Activated CD8-positive, alpha-beta memory T cell treated with anti-CD3 and anti-CD28 coated beads, Interleukin-2, amount 10 ng/mL, durations not matched to agents 7 days and 5 days (primary cell): ENCODE measurements at regions not wholly inside any gene's neighbourhood (a gene's known extent, or its start where the extent isn't known, plus 50 kb on each side); places are given as distances from the start of the nearest gene placed in this dataset.

Experiments
- ATAC-seq: fragments of 150-1000 bp; cut with Tn5 transposase; one replicate; pipeline ENCODE4 v1.10.0; 2021; ENCODE audit warnings: moderate library complexity
- CTCF ChIA-PET: fragments of 350-600 bp; sonication (Branson Sonifier 250); formaldehyde crosslinking; loops from one replicate; lab custom pipeline; 2021; ENCODE audit warnings: antibody characterized with exemption; lab: Charles Lee
- DNase-seq: peaks from one replicate; pipeline ENCODE4 v3.0.0-alpha.2; 2020
- H3K27ac Mint-ChIP-seq: one replicate; pipeline ENCODE4 v1.8.0; 2021; ENCODE audit warnings: mild to moderate bottlenecking, mixed read lengths
- H3K27me3 Mint-ChIP-seq: one replicate; pipeline ENCODE4 v1.8.0; 2021; ENCODE audit warnings: mixed read lengths
- H3K36me3 Mint-ChIP-seq: one replicate; pipeline ENCODE4 v1.8.0; 2021; ENCODE audit warnings: mild to moderate bottlenecking, mixed read lengths
- H3K4me1 Mint-ChIP-seq: one replicate; pipeline ENCODE4 v1.8.0; 2021; ENCODE audit warnings: mixed read lengths
- H3K4me3 Mint-ChIP-seq: one replicate; pipeline ENCODE4 v1.8.0; 2021; ENCODE audit warnings: mild to moderate bottlenecking, moderate library complexity, mixed read lengths
- H3K9me3 Mint-ChIP-seq: one replicate; pipeline ENCODE4 v1.8.0; 2022; ENCODE audit warnings: low read depth, mixed read lengths

- H3K27me3 Mint-ChIP-seq = no peaks in the 10 kb centered on the region
- no peaks in the 10 kb centered on the region for H3K4me1 Mint-ChIP-seq
Observed at GRCh38 chr9:105073147-105073546, 145.2 kb upstream of the ABCA1 start.

GRCh38 chr9:105074491-105074890 lies 146.5 kb upstream of the ABCA1 start:
- DNase-seq (no peak), ATAC-seq (no peak)
- H3K27me3 Mint-ChIP-seq = no peaks in the 10 kb centered on the region
- CTCF ChIA-PET = no interaction called here
- H3K4me1 Mint-ChIP-seq = no peaks in the 10 kb centered on the region
- H3K9me3 Mint-ChIP-seq = no peaks in the 10 kb centered on the region
- H3K36me3 Mint-ChIP-seq = no peaks in the 10 kb centered on the region
- H3K4me3 Mint-ChIP-seq = no peak overlapping the region
- no peak overlapping the region for H3K27ac Mint-ChIP-seq

More at GRCh38 chr9:105073147-105073546, 145.2 kb upstream of the ABCA1 start:
- Mint-ChIP-seq H3K4me3 (no peak overlapping the region), H3K36me3 (no peaks in the 10 kb centered on the region), H3K27ac (no peak overlapping the region), H3K9me3 (no peaks in the 10 kb centered on the region)
- ATAC-seq (no peak), DNase-seq (no peak)
- CTCF ChIA-PET = no interaction called here

GRCh38 chr9:105076729-105077128 lies 148.8 kb upstream of the ABCA1 start:
- no peaks in the 10 kb centered on the region for H3K36me3 Mint-ChIP-seq

GRCh38 chr9:105079457-105079856 lies 151.5 kb upstream of the ABCA1 start:
- ATAC-seq (no peak), DNase-seq (no peak)
- no peaks in the 10 kb centered on the region for H3K36me3 Mint-ChIP-seq
- H3K4me3 Mint-ChIP-seq = no peak overlapping the region
- H3K27ac Mint-ChIP-seq = no peak overlapping the region
- H3K27me3 Mint-ChIP-seq = no peaks in the 10 kb centered on the region
- CTCF ChIA-PET = no interaction called here
- no peaks in the 10 kb centered on the region for H3K4me1 Mint-ChIP-seq
- no peaks in the 10 kb centered on the region for H3K9me3 Mint-ChIP-seq

More at GRCh38 chr9:105076729-105077128, 148.8 kb upstream of the ABCA1 start:
- Mint-ChIP-seq H3K4me3 (no peak overlapping the region), H3K27me3 (no peaks in the 10 kb centered on the region), H3K4me1 (no peaks in the 10 kb centered on the region), H3K27ac (no peak overlapping the region), H3K9me3 (no peaks in the 10 kb centered on the region)
- no peak for ATAC-seq
- CTCF ChIA-PET = no interaction called here
- no peak for DNase-seq

DNA sequence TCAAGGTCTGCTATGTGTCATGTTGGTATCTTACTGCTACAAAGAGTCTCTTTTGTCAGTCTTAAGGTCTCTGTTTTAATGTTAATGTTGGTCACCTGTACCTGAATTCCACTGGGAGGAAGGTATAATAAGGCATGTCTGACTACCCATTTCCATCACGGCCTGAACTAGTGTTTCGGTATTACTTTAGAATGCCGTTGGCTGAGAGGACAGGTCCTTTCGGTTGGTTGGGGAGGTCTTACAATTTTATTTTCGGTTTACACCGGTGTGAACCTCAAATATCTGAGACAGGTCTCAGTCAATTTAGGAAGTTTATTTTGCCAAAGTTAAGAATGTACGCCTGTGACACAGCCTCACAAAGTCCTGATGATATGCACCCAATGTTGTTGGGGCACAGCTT lies 154.9 kb upstream of the ABCA1 start:
- Mint-ChIP-seq H3K27me3 (peaks cover 3% of the 10 kb centered on the region), H3K4me3 (no peak overlapping the region), H3K27ac (no peak overlapping the region), H3K9me3 (no peaks in the 10 kb centered on the region), H3K4me1 (no peaks in the 10 kb centered on the region), H3K36me3 (no peaks in the 10 kb centered on the region)
- CTCF ChIA-PET = no interaction called here
- ATAC-seq (no peak), DNase-seq (no peak)

GRCh38 chr9:105083256-105083655 lies 155.3 kb upstream of the ABCA1 start:
- no peak for DNase-seq
- no peaks in the 10 kb centered on the region for H3K36me3 Mint-ChIP-seq
- H3K27me3 Mint-ChIP-seq = peaks cover 3% of the 10 kb centered on the region
- H3K4me3 Mint-ChIP-seq = no peak overlapping the region
- CTCF ChIA-PET = no interaction called here
- H3K27ac Mint-ChIP-seq = no peak overlapping the region
- H3K4me1 Mint-ChIP-seq = no peaks in the 10 kb centered on the region
- no peak for ATAC-seq
- no peaks in the 10 kb centered on the region for H3K9me3 Mint-ChIP-seq

DNA sequence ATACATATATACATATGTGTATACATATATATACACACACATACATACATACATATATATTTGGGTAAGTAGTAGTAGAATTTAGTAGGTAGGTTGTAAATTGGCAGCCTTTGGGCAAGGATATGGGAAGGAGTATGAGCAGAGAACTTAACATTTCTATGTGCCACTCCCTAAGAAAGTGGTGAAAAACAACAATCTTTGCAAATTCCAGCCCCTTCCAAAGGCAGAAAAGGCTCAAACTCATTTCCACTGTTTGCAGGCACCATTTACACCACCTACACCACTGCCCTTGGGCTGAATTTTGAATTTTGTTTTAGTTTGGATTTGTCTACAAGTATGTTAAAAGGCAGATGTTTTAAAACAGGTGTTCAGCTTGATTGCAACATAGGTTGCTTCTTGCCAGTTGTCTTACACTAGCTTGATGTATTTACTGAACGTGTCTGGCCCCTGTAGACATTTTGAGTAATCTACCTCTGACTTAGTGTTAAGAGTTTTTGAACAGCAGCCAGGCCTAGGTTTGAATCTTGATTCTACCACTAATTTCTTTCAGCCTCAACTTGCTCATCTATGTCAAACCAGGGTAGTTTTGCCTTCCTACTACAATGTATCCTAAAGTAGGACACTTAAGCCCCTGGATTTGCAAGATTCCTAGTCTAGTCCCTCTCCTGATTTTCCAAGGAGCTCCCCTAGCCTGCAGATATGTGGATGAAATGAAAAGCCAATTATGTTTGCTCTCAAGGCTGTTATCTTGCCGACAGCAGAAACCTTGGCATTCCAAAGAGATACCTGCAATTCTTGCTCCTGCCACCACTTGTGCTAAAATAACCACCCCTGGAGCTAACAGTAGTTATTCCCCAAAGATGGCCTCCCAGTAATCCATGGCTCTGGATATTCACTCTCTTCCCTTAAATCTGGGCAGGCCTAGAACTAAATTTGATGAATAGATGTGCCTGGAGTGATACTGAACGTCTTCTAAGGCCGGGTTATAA lies 156.2 kb upstream of the SLC44A1 start:
- ATAC-seq = no peak
- H3K27me3 Mint-ChIP-seq = peaks cover 6% of the 10 kb centered on the region
- DNase-seq = no peak
- no peak overlapping the region for H3K27ac Mint-ChIP-seq
- no peaks in the 10 kb centered on the region for H3K9me3 Mint-ChIP-seq
- H3K4me1 Mint-ChIP-seq = no peaks in the 10 kb centered on the region
- no peaks in the 10 kb centered on the region for H3K36me3 Mint-ChIP-seq
- no peak overlapping the region for H3K4me3 Mint-ChIP-seq
- CTCF ChIA-PET = no interaction called here

DNA sequence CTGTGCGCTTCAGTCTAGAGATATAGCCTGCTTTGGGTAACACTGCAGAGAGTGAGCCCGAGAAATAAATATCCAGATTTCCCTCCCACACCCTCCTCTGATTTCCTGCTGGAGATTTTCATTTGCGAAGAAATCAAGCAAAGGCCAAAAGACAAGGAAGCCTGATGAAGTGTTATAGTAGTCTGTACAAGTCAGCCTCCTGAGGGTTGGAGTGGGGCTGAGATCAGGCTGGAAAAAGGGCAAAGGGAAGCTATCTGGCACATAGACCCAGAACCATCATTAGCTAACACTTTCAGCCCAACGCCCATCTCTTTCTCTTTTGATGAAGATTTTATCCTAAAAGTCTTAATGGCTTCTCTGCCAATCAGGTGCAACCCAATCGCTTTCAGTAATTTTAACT lies 154.6 kb upstream of the SLC44A1 start:
- Mint-ChIP-seq H3K27me3 (peaks cover 6% of the 10 kb centered on the region), H3K36me3 (no peaks in the 10 kb centered on the region), H3K4me3 (no peak overlapping the region), H3K9me3 (no peaks in the 10 kb centered on the region), H3K27ac (no peak overlapping the region), H3K4me1 (no peaks in the 10 kb centered on the region)
- ATAC-seq = no peak
- DNase-seq = no peak
- CTCF ChIA-PET = no interaction called here

- H3K4me1 Mint-ChIP-seq = no peaks in the 10 kb centered on the region
- no peak overlapping the region for H3K4me3 Mint-ChIP-seq
- no peaks in the 10 kb centered on the region for H3K9me3 Mint-ChIP-seq
- ATAC-seq (no peak), DNase-seq (no peak)
- H3K36me3 Mint-ChIP-seq = no peaks in the 10 kb centered on the region
- no peak overlapping the region for H3K27ac Mint-ChIP-seq
- CTCF ChIA-PET = no interaction called here
- H3K27me3 Mint-ChIP-seq = peaks cover 2% of the 10 kb centered on the region
Observed at GRCh38 chr9:105091004-105091640, 153.3 kb upstream of the SLC44A1 start.

- H3K27ac Mint-ChIP-seq = no peak overlapping the region
- no peaks in the 10 kb centered on the region for H3K36me3 Mint-ChIP-seq
- H3K27me3 Mint-ChIP-seq = peaks cover 2% of the 10 kb centered on the region
- H3K4me1 Mint-ChIP-seq = no peaks in the 10 kb centered on the region
- H3K9me3 Mint-ChIP-seq = no peaks in the 10 kb centered on the region
- H3K4me3 Mint-ChIP-seq = no peak overlapping the region
- DNase-seq (no peak), ATAC-seq (no peak)
- CTCF ChIA-PET = no interaction called here
Observed at GRCh38 chr9:105093685-105094084, 150.8 kb upstream of the SLC44A1 start.

GRCh38 chr9:105098370-105098769 lies 146.1 kb upstream of the SLC44A1 start:
- H3K27ac Mint-ChIP-seq = no peak overlapping the region
- DNase-seq (no peak), ATAC-seq (no peak)
- H3K4me3 Mint-ChIP-seq = no peak overlapping the region
- no peaks in the 10 kb centered on the region for H3K36me3 Mint-ChIP-seq
- no peaks in the 10 kb centered on the region for H3K4me1 Mint-ChIP-seq
- H3K27me3 Mint-ChIP-seq = no peaks in the 10 kb centered on the region
- CTCF ChIA-PET = no interaction called here
- H3K9me3 Mint-ChIP-seq = no peaks in the 10 kb centered on the region

DNA sequence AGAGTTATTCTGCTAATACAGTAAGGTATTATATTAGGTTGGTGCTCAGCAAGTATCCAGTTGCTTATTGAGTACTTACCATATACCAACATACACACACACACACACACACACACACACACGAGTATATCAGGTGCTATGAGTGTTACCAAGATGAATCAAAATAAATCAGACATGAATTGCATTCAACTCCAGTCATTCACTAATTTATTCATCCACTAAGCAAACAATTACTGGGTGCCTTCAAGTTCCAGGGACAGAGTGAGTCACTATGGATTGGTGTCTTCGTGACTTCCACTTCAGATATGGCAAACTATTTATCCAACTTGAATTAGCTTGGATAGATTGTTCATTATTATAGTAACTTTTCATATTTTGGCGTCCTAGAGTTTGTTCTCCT lies 140.7 kb upstream of the SLC44A1 start:
- no peaks in the 10 kb centered on the region for H3K4me1 Mint-ChIP-seq
- no peak for ATAC-seq
- no peaks in the 10 kb centered on the region for H3K9me3 Mint-ChIP-seq
- no peak overlapping the region for H3K27ac Mint-ChIP-seq
- no peak for DNase-seq
- H3K27me3 Mint-ChIP-seq = peaks cover 6% of the 10 kb centered on the region
- H3K36me3 Mint-ChIP-seq = no peaks in the 10 kb centered on the region
- H3K4me3 Mint-ChIP-seq = no peak overlapping the region
- CTCF ChIA-PET = no interaction called here

DNA sequence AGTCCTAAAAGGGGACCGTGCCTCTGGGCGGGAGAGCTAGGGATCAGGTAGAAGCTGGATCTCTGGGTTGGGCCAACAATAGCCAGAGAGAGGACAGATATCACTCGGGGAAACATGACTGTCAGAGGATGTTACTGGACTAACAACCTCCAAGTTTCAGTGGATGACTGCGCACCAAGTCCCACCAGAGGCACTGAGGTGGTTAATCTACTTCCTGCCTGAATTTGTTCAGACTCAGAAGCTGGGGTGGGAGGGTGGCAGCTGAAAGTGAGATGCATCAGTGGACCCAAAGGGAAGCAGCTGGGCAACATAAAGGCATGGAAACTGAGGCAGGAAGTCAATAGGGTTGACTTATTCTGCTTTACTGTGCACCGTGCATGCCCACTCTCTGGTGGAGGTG lies 130.1 kb upstream of the SLC44A1 start:
- Mint-ChIP-seq H3K27me3 (no peaks in the 10 kb centered on the region), H3K36me3 (no peaks in the 10 kb centered on the region), H3K9me3 (no peaks in the 10 kb centered on the region), H3K4me1 (peaks cover 22% of the 10 kb centered on the region), H3K27ac (peak overlapping the region; percentile 1), H3K4me3 (no peak overlapping the region)
- DNase-seq = peak; percentile 62
- CTCF ChIA-PET = interaction anchor here (0.8 to 1.6 kb wide), 3 partner anchors 14 to 116 kb away, joined by 3 to 4 read pairs (median 3); no protein-coding TSS in a partner anchor
- peak; percentile 73 for ATAC-seq
